HEK293 (cell line): ENCODE measurements at regions not wholly inside any gene's neighbourhood (a gene's known extent, or its start where the extent isn't known, plus 50 kb on each side); places are given as distances from the start of the nearest gene placed in this dataset.
A peak's percentile ranks its signal among the peaks of the same experiment; 100 is the strongest.

ENCODE experiments used
- CTCF ChIA-PET: fragments of 350-600 bp; formaldehyde crosslinking; extraction: SDS; loops from one replicate; lab custom pipeline; 2021; ENCODE audit warnings: antibody characterized with exemption; lab: Yijun Ruan, JAX
- POLR2A ChIA-PET: fragments of 300-600 bp; formaldehyde crosslinking; extraction: SDS; loops from one replicate; lab custom pipeline; 2020; ENCODE audit warnings: antibody characterized with exemption, inconsistent platforms; lab: Yijun Ruan, JAX
- H3K27ac ChIP-seq: fragments of 200-500 bp; sonication (Bioruptor generic); 2 replicates; pipeline ENCODE4 v1.5.1; 2014; ENCODE audit warnings: low read depth, low read length, control low read depth, inconsistent platforms; ENCODE audit errors: extremely low read depth
- H3K36me3 ChIP-seq, 2 experiments: fragments of 200-500 bp in 1 of 2; sonication (Bioruptor generic) in 1 of 2; 1 replicate in 1 of 2; 2 replicates in 1 of 2; pipeline ENCODE4 v1.5.1; 2014 to 2017; ENCODE audit warnings: inconsistent platforms in 2 of 2, low read length in 2 of 2; ENCODE audit not compliant: control insufficient read depth in 2 of 2, insufficient read depth in 1 of 2
- H3K4me1 ChIP-seq: fragments of 200-500 bp; sonication (Bioruptor generic); 2 replicates; pipeline ENCODE4 v1.5.1; 2014; ENCODE audit warnings: mild to moderate bottlenecking, low read length, inconsistent platforms; ENCODE audit not compliant: control insufficient read depth, insufficient read depth
- H3K4me3 ChIP-seq: 2 replicates; pipeline ENCODE4 v1.5.1; 2011; ENCODE audit warnings: low read depth, mild to moderate bottlenecking, control low read depth, low read length, moderate library complexity
- H3K9me3 ChIP-seq: fragments of 200-500 bp; sonication (Bioruptor generic); 2 replicates; pipeline ENCODE4 v1.5.1; 2014; ENCODE audit warnings: low read depth, low read length, inconsistent platforms; ENCODE audit not compliant: control insufficient read depth, insufficient read depth
- BCL11A ChIP-seq: fragments of 450-650 bp; formaldehyde crosslinking; IDR thresholded peaks from 2 replicates; pipeline ENCODE4 v1.5.1; 2016; ENCODE audit warnings: low read depth, missing biosample characterization, missing genetic modification characterization
- GLIS2 ChIP-seq: fragments of 450-650 bp; formaldehyde crosslinking; IDR thresholded peaks from 2 replicates; pipeline ENCODE4 v1.5.1; 2016; ENCODE audit warnings: missing biosample characterization, missing genetic modification characterization
- KLF1 ChIP-seq: fragments of 450-650 bp; formaldehyde crosslinking; IDR thresholded peaks from 2 replicates; pipeline ENCODE4 v1.5.1; 2016; ENCODE audit warnings: missing biosample characterization, missing genetic modification characterization
- KLF16 ChIP-seq: fragments of 450-650 bp; formaldehyde crosslinking; IDR thresholded peaks from 2 replicates; pipeline ENCODE4 v1.5.1; 2017; ENCODE audit warnings: missing biosample characterization, missing genetic modification characterization
- REPIN1 ChIP-seq: fragments of 450-650 bp; formaldehyde crosslinking; IDR thresholded peaks from 2 replicates; pipeline ENCODE4 v1.5.1; 2017; ENCODE audit warnings: missing biosample characterization, missing genetic modification characterization, low read depth
- ZBTB21 ChIP-seq: fragments of 450-650 bp; formaldehyde crosslinking; IDR thresholded peaks from 2 replicates; pipeline ENCODE4 v1.5.1; 2017; ENCODE audit warnings: missing biosample characterization, missing genetic modification characterization
- ZBTB49 ChIP-seq: fragments of 450-650 bp; formaldehyde crosslinking; IDR thresholded peaks from 2 replicates; pipeline ENCODE4 v1.5.1; 2016; ENCODE audit warnings: missing biosample characterization, missing genetic modification characterization, low read depth
- ZNF114 ChIP-seq: fragments of 450-650 bp; formaldehyde crosslinking; IDR thresholded peaks from 2 replicates; pipeline ENCODE4 v1.5.0; 2017; ENCODE audit warnings: missing biosample characterization, missing genetic modification characterization
- ZNF146 ChIP-seq: fragments of 450-650 bp; formaldehyde crosslinking; IDR thresholded peaks from 2 replicates; pipeline ENCODE4 v1.5.1; 2016; ENCODE audit warnings: missing biosample characterization, missing genetic modification characterization
- ZNF274 ChIP-seq, 2 experiments: fragments of 200-500 bp in 1 of 2; fragments of 450-650 bp in 1 of 2; sonication (Bioruptor generic) in 1 of 2; formaldehyde crosslinking in 1 of 2; IDR thresholded peaks; 2 replicates each; pipeline versions ENCODE4 v1.5.1 to v1.6.1; 2014 to 2016; ENCODE audit warnings: borderline replicate concordance in 1 of 2, inconsistent platforms in 1 of 2, low read length in 1 of 2, missing biosample characterization in 1 of 2, missing genetic modification characterization in 1 of 2
- ZNF362 ChIP-seq: fragments of 450-650 bp; formaldehyde crosslinking; IDR thresholded peaks from 2 replicates; pipeline ENCODE4 v1.5.1; 2016; ENCODE audit warnings: missing biosample characterization, missing genetic modification characterization
- ZNF366 ChIP-seq: fragments of 450-650 bp; formaldehyde crosslinking; conservative IDR thresholded peaks from 2 replicates; pipeline ENCODE4 v1.5.1; 2016; ENCODE audit warnings: missing biosample characterization, missing genetic modification characterization
- ZNF398 ChIP-seq: fragments of 450-650 bp; formaldehyde crosslinking; IDR thresholded peaks from 2 replicates; pipeline ENCODE4 v1.5.1; 2017; ENCODE audit warnings: missing biosample characterization, missing genetic modification characterization
- ZNF423 ChIP-seq: fragments of 450-650 bp; formaldehyde crosslinking; IDR thresholded peaks from 2 replicates; pipeline ENCODE4 v1.5.1; 2016; ENCODE audit warnings: missing biosample characterization, missing genetic modification characterization
- ZNF701 ChIP-seq: fragments of 450-650 bp; formaldehyde crosslinking; IDR thresholded peaks from 2 replicates; pipeline ENCODE4 v1.5.1; 2016; ENCODE audit warnings: missing biosample characterization, missing genetic modification characterization
- ZSCAN4 ChIP-seq: fragments of 450-650 bp; formaldehyde crosslinking; IDR thresholded peaks from 2 replicates; pipeline ENCODE4 v1.5.1; 2017; ENCODE audit warnings: missing biosample characterization, missing genetic modification characterization

GRCh38 chr3:26428992-26429391, 193.6 kb upstream of the LRRC3B start (continued):
- TF ChIP-seq GLIS2 (tag by site-specific recombination) (no peak), REPIN1 (tag by site-specific recombination) (no peak), ZBTB49 (tag by site-specific recombination) (no peak)

- ChIA-PET CTCF (interaction anchor here (0.5 kb wide), 1 partner anchor 16 kb away, joined by 4 read pairs; no protein-coding TSS in a partner anchor), POLR2A (no interaction called here)
- Histone ChIP-seq H3K4me3 (no peak overlapping the region), H3K36me3 (no peaks in the 10 kb centered on the region), H3K27ac (no peak overlapping the region), H3K4me1 (no peaks in the 10 kb centered on the region), H3K9me3 (no peaks in the 10 kb centered on the region)
- TF ChIP-seq ZNF366 (tag by site-specific recombination) (0 out of 2 replicates have a peak, but pooled peaks have one; percentile 25), ZNF274 (IDR thresholded peaks at IDR 0.05; ENCODE audit: low read length) (no peak), ZNF274 (tag by site-specific recombination; IDR thresholded peaks at IDR 0.05; ENCODE audit: borderline replicate concordance) (no peak), ZBTB21 (tag by site-specific recombination) (peak; percentile 78), ZNF362 (tag by site-specific recombination) (peak; percentile 60; the same call in 1 of the 2 replicates), ZNF701 (tag by site-specific recombination) (no peak)
Measured at GRCh38 chr3:26437678-26438077, 184.9 kb upstream of the LRRC3B start.

- CTCF ChIA-PET, result no interaction called here
- Histone ChIP-seq H3K4me1 (no peaks in the 10 kb centered on the region), H3K9me3 (no peaks in the 10 kb centered on the region)
- TF ChIP-seq ZNF423 (tag by site-specific recombination) (no peak), ZNF398 (tag by site-specific recombination) (no peak), ZSCAN4 (tag by site-specific recombination) (no peak), BCL11A (no peak), ZNF114 (no peak), ZNF146 (tag by site-specific recombination) (no peak), KLF1 (no peak), KLF16 (no peak)
- TF ChIP-seq, all 188 proteins: peak for 0
- POLR2A ChIA-PET, result no interaction called here
- H3K36me3 ChIP-seq, result no peaks in the 10 kb centered on the region
- no peak overlapping the region for H3K4me3 ChIP-seq
- H3K27ac ChIP-seq, result no peak overlapping the region
Measured at GRCh38 chr3:26438325-26438940, 184.1 kb upstream of the LRRC3B start.
